GM12878 (cell line): ENCODE measurements at regions not wholly inside any gene's neighbourhood (a gene's known extent, or its start where the extent isn't known, plus 50 kb on each side); places are given as distances from the start of the nearest gene placed in this dataset.
A peak's percentile ranks its signal among the peaks of the same experiment; 100 is the strongest.

ENCODE experiments used
- ATAC-seq: fragments of 200-7000 bp; cut with Tn5 transposase; 3 replicates; pipeline ENCODE4 v1.9.1; 2020; ENCODE audit warnings: mild to moderate bottlenecking, moderate library complexity
- BruUV-seq: library from RNA; stranded (reverse); fragments of 400-500 nt; replicated peaks from 2 replicates; lab custom pipeline; 2021; lab: Mats Ljungman, UMichigan
- CTCF ChIA-PET: fragments of 300-600 bp; sonication (Branson Sonifier 250); formaldehyde crosslinking; extraction: SDS; loops from one replicate; lab custom pipeline; 2021; ENCODE audit warnings: inconsistent platforms; lab: Yijun Ruan, JAX
- POLR2A ChIA-PET: fragments of 350-600 bp; formaldehyde crosslinking; extraction: SDS; loops from one replicate; lab custom pipeline; 2021; ENCODE audit warnings: inconsistent platforms; lab: Charles Lee
- RAD21 ChIA-PET: fragments of 300-600 bp; sonication (Branson Sonifier 250); formaldehyde crosslinking; loops from one replicate; lab custom pipeline; 2023; ENCODE audit warnings: antibody characterized with exemption; ENCODE audit not compliant: unreplicated experiment; lab: Charles Lee
- SMC1A ChIA-PET: fragments of 300-600 bp; sonication (Branson Sonifier 250); formaldehyde crosslinking; loops from one replicate; lab custom pipeline; 2023; ENCODE audit not compliant: unreplicated experiment, uncharacterized antibody; lab: Charles Lee
- DNase-seq: peaks from one replicate; pipeline ENCODE4 v3.0.0-alpha.2; 2011; ENCODE audit warnings: low read depth, low spot score
- FAIRE-seq: peaks from 3 replicates; lab custom pipeline; 2011; peaks lifted over from hg19 to GRCh38; lab: Jason Lieb, UNC
- H2AFZ ChIP-seq: 2 replicates; pipeline ENCODE4 v1.6.0; 2011; ENCODE audit warnings: low read depth, low read length, control low read depth; ENCODE audit not compliant: control insufficient read depth
- H3K27ac ChIP-seq: 2 replicates; pipeline ENCODE4 v1.5.1; 2011; ENCODE audit warnings: control low read depth; ENCODE audit not compliant: control insufficient read depth, insufficient read depth
- H3K27me3 ChIP-seq, 2 experiments: replicated peaks in 1 of 2; 2 replicates each; pipeline versions ENCODE4 v1.6.0 to v1.6.1; 2011; ENCODE audit warnings: low read length in 1 of 2; ENCODE audit not compliant: control insufficient read depth in 2 of 2, insufficient read depth in 2 of 2
- H3K36me3 ChIP-seq, 2 experiments: 2 replicates each; pipeline ENCODE4 v1.5.1; 2011; ENCODE audit warnings: low read length in 1 of 2; ENCODE audit not compliant: control insufficient read depth in 2 of 2, insufficient read depth in 2 of 2
- H3K4me1 ChIP-seq: 2 replicates; pipeline ENCODE4 v1.6.1; 2011; ENCODE audit warnings: mild to moderate bottlenecking, low read length, moderate library complexity, mixed read lengths; ENCODE audit not compliant: control insufficient read depth, insufficient read depth
- H3K4me2 ChIP-seq: 2 replicates; pipeline ENCODE4 v1.6.0; 2011; ENCODE audit warnings: control low read depth; ENCODE audit not compliant: control insufficient read depth, insufficient read depth
- H3K4me3 ChIP-seq: fragments of 200-600 bp; sonication (generic); 2 replicates; pipeline ENCODE4 v1.5.1; 2016
- H3K79me2 ChIP-seq: 2 replicates; pipeline ENCODE4 v1.6.0; 2011; ENCODE audit warnings: low read length; ENCODE audit not compliant: control insufficient read depth, insufficient read depth
- H3K9ac ChIP-seq: 2 replicates; pipeline ENCODE4 v1.8.0; 2011; ENCODE audit warnings: low read length, control low read depth, mixed read lengths; ENCODE audit not compliant: control insufficient read depth, insufficient read depth
- H3K9me3 ChIP-seq: replicated peaks from 3 replicates; pipeline ENCODE4 v1.5.1; 2011; ENCODE audit warnings: mild to moderate bottlenecking, low read length; ENCODE audit not compliant: control insufficient read depth, insufficient read depth
- H4K20me1 ChIP-seq: 2 replicates; pipeline ENCODE4 v1.6.0; 2011; ENCODE audit not compliant: control insufficient read depth, insufficient read depth
- BACH1 ChIP-seq: fragments of 450-650 bp; IDR thresholded peaks from 2 replicates; pipeline ENCODE4 v1.6.1; 2017; ENCODE audit warnings: mild to moderate bottlenecking, borderline replicate concordance
- CUX1 ChIP-seq: IDR thresholded peaks from 2 replicates; pipeline ENCODE4 v1.6.1; 2012; ENCODE audit warnings: improper control_type of control experiment, low read depth, low read length; ENCODE audit not compliant: insufficient replicate concordance
- GABPA ChIP-seq: IDR thresholded peaks from 2 replicates; pipeline ENCODE4 v1.6.1; 2014; ENCODE audit warnings: antibody characterized with exemption, low read depth, mild to moderate bottlenecking, inconsistent platforms
- LARP7 ChIP-seq: fragments of 450-650 bp; IDR thresholded peaks from 2 replicates; pipeline ENCODE4 v1.6.1; 2017; ENCODE audit warnings: mild to moderate bottlenecking
- MTA2 ChIP-seq: fragments of 450-650 bp; IDR thresholded peaks from 2 replicates; pipeline ENCODE4 v1.6.1; 2016; ENCODE audit warnings: low read depth, mild to moderate bottlenecking, moderate library complexity
- NR2C1 ChIP-seq: fragments of 450-650 bp; IDR thresholded peaks from 2 replicates; pipeline ENCODE4 v1.6.1; 2017; ENCODE audit warnings: antibody characterized with exemption, mild to moderate bottlenecking, moderate library complexity
- YBX1 ChIP-seq: fragments of 450-650 bp; IDR thresholded peaks from 2 replicates; pipeline ENCODE4 v1.6.1; 2016; ENCODE audit warnings: antibody characterized with exemption
- ZNF384 ChIP-seq: IDR thresholded peaks from 2 replicates; pipeline ENCODE4 v1.6.1; 2012; ENCODE audit warnings: low read depth, mild to moderate bottlenecking, low read length, improper control_type of control experiment, borderline replicate concordance
- ZNF622 ChIP-seq: fragments of 450-650 bp; IDR thresholded peaks from 2 replicates; pipeline ENCODE4 v1.6.1; 2017; ENCODE audit warnings: mild to moderate bottlenecking, inconsistent platforms
- WGBS: methylation state at CpG from one replicate; pipeline ENCODE4 v1.1.6; 2016; ENCODE audit warnings: low lambda C conversion rate; ENCODE audit not compliant: insufficient replicate concordance, insufficient coverage; ENCODE audit errors: missing lambda C conversion rate; 5-methylcytosine and 5-hydroxymethylcytosine counted together
- in situ Hi-C: fragments of 300-500 bp; cut with MboI; formaldehyde crosslinking; loops from 9 replicates; pipeline ENCODE4 v1.14.3; 2018; ENCODE audit warnings: mixed read lengths
- intact Hi-C: fragments of 100-400 bp; cut with micrococcal nuclease; formaldehyde crosslinking; loops from one replicate; pipeline ENCODE4 v1.14.2; 2022; ENCODE audit not compliant: unreplicated experiment
- TF ChIP-seq, protein P1 (sequence below): fragments of 450-650 bp; formaldehyde crosslinking; IDR thresholded peaks from 2 replicates; pipeline ENCODE4 v1.5.0; 2022; ENCODE audit warnings: mild to moderate bottlenecking, missing genetic modification characterization

GRCh38 chr3:177622520-177622919 is 425.2 kb upstream of the TBL1XR1 start:
- DNase-seq = no peak
- H3K27ac ChIP-seq = no peak overlapping the region
- TF ChIP-seq ZNF622 (no peak), BACH1 (no peak), NR2C1 (no peak), GABPA (no peak), YBX1 (no peak), MTA2 (no peak), LARP7 (no peak), ZNF384 (no peak), CUX1 (no peak)
- TF ChIP-seq, protein P1, sequence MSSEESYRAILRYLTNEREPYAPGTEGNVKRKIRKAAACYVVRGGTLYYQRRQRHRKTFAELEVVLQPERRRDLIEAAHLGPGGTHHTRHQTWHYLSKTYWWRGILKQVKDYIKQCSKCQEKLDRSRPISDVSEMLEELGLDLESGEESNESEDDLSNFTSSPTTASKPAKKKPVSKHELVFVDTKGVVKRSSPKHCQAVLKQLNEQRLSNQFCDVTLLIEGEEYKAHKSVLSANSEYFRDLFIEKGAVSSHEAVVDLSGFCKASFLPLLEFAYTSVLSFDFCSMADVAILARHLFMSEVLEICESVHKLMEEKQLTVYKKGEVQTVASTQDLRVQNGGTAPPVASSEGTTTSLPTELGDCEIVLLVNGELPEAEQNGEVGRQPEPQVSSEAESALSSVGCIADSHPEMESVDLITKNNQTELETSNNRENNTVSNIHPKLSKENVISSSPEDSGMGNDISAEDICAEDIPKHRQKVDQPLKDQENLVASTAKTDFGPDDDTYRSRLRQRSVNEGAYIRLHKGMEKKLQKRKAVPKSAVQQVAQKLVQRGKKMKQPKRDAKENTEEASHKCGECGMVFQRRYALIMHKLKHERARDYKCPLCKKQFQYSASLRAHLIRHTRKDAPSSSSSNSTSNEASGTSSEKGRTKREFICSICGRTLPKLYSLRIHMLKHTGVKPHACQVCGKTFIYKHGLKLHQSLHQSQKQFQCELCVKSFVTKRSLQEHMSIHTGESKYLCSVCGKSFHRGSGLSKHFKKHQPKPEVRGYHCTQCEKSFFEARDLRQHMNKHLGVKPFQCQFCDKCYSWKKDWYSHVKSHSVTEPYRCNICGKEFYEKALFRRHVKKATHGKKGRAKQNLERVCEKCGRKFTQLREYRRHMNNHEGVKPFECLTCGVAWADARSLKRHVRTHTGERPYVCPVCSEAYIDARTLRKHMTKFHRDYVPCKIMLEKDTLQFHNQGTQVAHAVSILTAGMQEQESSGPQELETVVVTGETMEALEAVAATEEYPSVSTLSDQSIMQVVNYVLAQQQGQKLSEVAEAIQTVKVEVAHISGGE (CRISPR knock-in tag) = no peak
- BruUV-seq = no TSS peak
- intact Hi-C loops = no loop called here
- POLR2A ChIA-PET = no interaction called here
- H3K4me2 ChIP-seq = no peak overlapping the region
- H4K20me1 ChIP-seq = no peaks in the 10 kb centered on the region
- no peaks in the 10 kb centered on the region; the same call in 1 of the 3 replicates for H3K9me3 ChIP-seq
- RAD21 ChIA-PET = interaction anchor here (0.7 kb wide), 1 partner anchor 803 kb away, joined by 3 read pairs; no protein-coding TSS in a partner anchor
- no peak overlapping the region for H3K9ac ChIP-seq
- H3K36me3 ChIP-seq = no peaks in the 10 kb centered on the region
- H3K4me3 ChIP-seq = no peak overlapping the region
- H3K79me2 ChIP-seq = no peaks in the 10 kb centered on the region
- H3K27me3 ChIP-seq = no peaks in the 10 kb centered on the region; a peak in 1 of 4 replicates
- no peaks in the 10 kb centered on the region for H3K4me1 ChIP-seq
- WGBS = 93% methylated on average over 1 of the region's 1 CpG
- in situ Hi-C loops = no loop called here
- ATAC-seq = no peak
- SMC1A ChIA-PET = interaction anchor here (1.1 kb wide), 1 partner anchor 10 kb away, joined by 3 read pairs; no protein-coding TSS in a partner anchor
- CTCF ChIA-PET = interaction anchor here (1.1 kb wide), 1 partner anchor 15 kb away, joined by 3 read pairs; no protein-coding TSS in a partner anchor
- FAIRE-seq = peak; percentile 13
- H2AFZ ChIP-seq = no peak overlapping the region
